H1 (cell line): ENCODE measurements at regions not wholly inside any gene's neighbourhood (a gene's known extent, or its start where the extent isn't known, plus 50 kb on each side); places are given as distances from the start of the nearest gene placed in this dataset.

Source experiments
- BCL11A ChIP-seq, 2 experiments: IDR thresholded peaks; one replicate each; pipeline ENCODE4 v1.6.1; 2011; ENCODE audit warnings: low read depth in 2 of 2, low read length in 2 of 2, mild to moderate bottlenecking in 2 of 2
- CHD2 ChIP-seq: IDR thresholded peaks from 2 replicates; pipeline ENCODE4 v1.6.1; 2012; ENCODE audit warnings: low read length, improper control_type of control experiment
- GABPA ChIP-seq: IDR thresholded peaks from 2 replicates; pipeline ENCODE4 v1.6.1; 2011; ENCODE audit warnings: mild to moderate bottlenecking, low read length, moderate library complexity, borderline replicate concordance; ENCODE audit not compliant: insufficient read depth
- KDM1A ChIP-seq: fragments of 200-600, 300-600 bp; sonication (generic); IDR thresholded peaks from 2 replicates; pipeline ENCODE4 v1.7.1; 2016; ENCODE audit warnings: mild to moderate bottlenecking, low read length, borderline replicate concordance
- NANOG ChIP-seq: IDR thresholded peaks from 2 replicates; pipeline ENCODE4 v1.6.1; 2011; ENCODE audit warnings: low read length, low read depth, mild to moderate bottlenecking, inconsistent platforms; ENCODE audit not compliant: insufficient read depth, poor library complexity, severe bottlenecking
- TAF1 ChIP-seq: IDR thresholded peaks from 2 replicates; pipeline ENCODE4 v1.6.1; 2011; ENCODE audit warnings: mild to moderate bottlenecking, low read depth, low read length
- TF ChIP-seq, protein P1 (sequence below): IDR thresholded peaks from 2 replicates; pipeline ENCODE4 v1.6.1; 2012; ENCODE audit warnings: low read length, inconsistent platforms

- TF ChIP-seq TAF1 (no peak), KDM1A (no peak), CHD2 (no peak), BCL11A (IDR thresholded peaks at IDR 0.05; ENCODE audit: low read depth in 2 of 2, low read length in 2 of 2) (no peak), NANOG (no peak), GABPA (no peak)
- TF ChIP-seq, protein P1, sequence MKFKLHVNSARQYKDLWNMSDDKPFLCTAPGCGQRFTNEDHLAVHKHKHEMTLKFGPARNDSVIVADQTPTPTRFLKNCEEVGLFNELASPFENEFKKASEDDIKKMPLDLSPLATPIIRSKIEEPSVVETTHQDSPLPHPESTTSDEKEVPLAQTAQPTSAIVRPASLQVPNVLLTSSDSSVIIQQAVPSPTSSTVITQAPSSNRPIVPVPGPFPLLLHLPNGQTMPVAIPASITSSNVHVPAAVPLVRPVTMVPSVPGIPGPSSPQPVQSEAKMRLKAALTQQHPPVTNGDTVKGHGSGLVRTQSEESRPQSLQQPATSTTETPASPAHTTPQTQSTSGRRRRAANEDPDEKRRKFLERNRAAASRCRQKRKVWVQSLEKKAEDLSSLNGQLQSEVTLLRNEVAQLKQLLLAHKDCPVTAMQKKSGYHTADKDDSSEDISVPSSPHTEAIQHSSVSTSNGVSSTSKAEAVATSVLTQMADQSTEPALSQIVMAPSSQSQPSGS = no peak
Measured at GRCh38 chr12:87336814-87337336, 692.3 kb downstream of the C12orf50 start (continued).
